A549 (cell line): ENCODE measurements at regions not wholly inside any gene's neighbourhood (a gene's known extent, or its start where the extent isn't known, plus 50 kb on each side); places are given as distances from the start of the nearest gene placed in this dataset.

Source experiments
- CBX8 ChIP-seq: fragments of 200-600 bp; sonication (generic); IDR thresholded peaks from 2 replicates; pipeline ENCODE4 v1.6.1; 2016
- NFE2L2 ChIP-seq: fragments of 150-350 bp; conservative IDR thresholded peaks from 2 replicates; pipeline ENCODE4 v1.6.1; 2014; ENCODE audit warnings: low read length
- POLR2A ChIP-seq: IDR thresholded peaks from 2 replicates; pipeline ENCODE4 v1.6.1; 2012; ENCODE audit warnings: mild to moderate bottlenecking, low read length
- TF ChIP-seq, protein P1 (sequence below): fragments of >200 bp; sonication (Bioruptor Twin); formaldehyde crosslinking; IDR thresholded peaks from 3 replicates; pipeline ENCODE4 v1.6.1; 2016
- TF ChIP-seq, protein P2 (sequence below): fragments of >200 bp; sonication (Bioruptor Twin); formaldehyde crosslinking; IDR thresholded peaks from 3 replicates; pipeline ENCODE4 v1.5.1; 2016
- TF ChIP-seq, protein P3 (sequence below): IDR thresholded peaks from 2 replicates; pipeline ENCODE4 v1.6.1; 2012

DNA sequence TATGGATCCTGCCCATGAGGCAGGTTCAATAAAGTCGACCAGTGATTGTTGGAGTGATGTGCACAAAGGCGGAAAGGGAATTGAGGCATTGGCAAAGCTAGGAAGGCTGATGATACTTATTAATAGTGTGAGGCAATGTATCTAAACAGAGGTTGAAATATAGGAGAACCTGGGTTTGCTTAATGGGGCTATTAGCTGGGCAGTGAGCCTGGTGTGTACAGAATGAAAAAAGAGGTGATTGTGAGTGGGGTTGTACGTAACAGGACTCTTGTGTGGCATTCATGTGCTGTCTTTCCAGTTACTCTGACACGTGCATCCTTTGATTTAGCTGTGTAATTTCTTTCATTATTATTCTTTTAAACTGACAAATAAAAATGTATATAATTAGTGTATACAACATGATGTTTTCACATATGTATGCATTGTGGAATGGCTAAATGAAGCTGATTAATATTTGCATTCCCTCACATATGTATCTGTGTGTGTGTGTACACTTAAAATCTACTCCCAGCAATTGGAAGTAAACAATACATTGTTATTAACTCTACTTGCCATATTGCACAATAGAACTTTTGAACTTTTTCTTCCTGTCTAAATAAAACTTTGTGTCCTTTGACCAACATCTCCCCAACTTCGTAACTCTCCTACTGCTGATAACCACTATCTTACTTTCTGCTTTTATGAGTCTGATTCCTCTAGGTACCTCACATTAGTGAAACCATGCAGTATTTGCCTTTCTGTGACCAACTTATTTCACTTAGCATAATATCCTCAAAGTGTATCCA, 220.5 kb upstream of the SLC35B3 start:
- TF ChIP-seq, protein P1, sequence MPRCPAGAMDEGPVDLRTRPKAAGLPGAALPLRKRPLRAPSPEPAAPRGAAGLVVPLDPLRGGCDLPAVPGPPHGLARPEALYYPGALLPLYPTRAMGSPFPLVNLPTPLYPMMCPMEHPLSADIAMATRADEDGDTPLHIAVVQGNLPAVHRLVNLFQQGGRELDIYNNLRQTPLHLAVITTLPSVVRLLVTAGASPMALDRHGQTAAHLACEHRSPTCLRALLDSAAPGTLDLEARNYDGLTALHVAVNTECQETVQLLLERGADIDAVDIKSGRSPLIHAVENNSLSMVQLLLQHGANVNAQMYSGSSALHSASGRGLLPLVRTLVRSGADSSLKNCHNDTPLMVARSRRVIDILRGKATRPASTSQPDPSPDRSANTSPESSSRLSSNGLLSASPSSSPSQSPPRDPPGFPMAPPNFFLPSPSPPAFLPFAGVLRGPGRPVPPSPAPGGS, result no peak
- TF ChIP-seq, protein P2, sequence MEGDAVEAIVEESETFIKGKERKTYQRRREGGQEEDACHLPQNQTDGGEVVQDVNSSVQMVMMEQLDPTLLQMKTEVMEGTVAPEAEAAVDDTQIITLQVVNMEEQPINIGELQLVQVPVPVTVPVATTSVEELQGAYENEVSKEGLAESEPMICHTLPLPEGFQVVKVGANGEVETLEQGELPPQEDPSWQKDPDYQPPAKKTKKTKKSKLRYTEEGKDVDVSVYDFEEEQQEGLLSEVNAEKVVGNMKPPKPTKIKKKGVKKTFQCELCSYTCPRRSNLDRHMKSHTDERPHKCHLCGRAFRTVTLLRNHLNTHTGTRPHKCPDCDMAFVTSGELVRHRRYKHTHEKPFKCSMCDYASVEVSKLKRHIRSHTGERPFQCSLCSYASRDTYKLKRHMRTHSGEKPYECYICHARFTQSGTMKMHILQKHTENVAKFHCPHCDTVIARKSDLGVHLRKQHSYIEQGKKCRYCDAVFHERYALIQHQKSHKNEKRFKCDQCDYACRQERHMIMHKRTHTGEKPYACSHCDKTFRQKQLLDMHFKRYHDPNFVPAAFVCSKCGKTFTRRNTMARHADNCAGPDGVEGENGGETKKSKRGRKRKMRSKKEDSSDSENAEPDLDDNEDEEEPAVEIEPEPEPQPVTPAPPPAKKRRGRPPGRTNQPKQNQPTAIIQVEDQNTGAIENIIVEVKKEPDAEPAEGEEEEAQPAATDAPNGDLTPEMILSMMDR, result no peak
- TF ChIP-seq POLR2A (no peak), NFE2L2 (no peak), CBX8 (no peak)
- TF ChIP-seq, protein P3, sequence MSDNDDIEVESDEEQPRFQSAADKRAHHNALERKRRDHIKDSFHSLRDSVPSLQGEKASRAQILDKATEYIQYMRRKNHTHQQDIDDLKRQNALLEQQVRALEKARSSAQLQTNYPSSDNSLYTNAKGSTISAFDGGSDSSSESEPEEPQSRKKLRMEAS, result no peak
